Neural crest cell (in vitro differentiated cells): ENCODE measurements at regions not wholly inside any gene's neighbourhood (a gene's known extent, or its start where the extent isn't known, plus 50 kb on each side); places are given as distances from the start of the nearest gene placed in this dataset.

Experiments used
- DNase-seq: peaks from one replicate; pipeline ENCODE4 v3.0.0; 2021; ENCODE audit warnings: low read depth, mixed read lengths, low spot score
- H3K27ac Mint-ChIP-seq: one replicate; pipeline ENCODE4 v1.8.0; 2021; ENCODE audit warnings: mild to moderate bottlenecking, mixed read lengths; ENCODE audit not compliant: unreplicated experiment
- H3K27me3 Mint-ChIP-seq: 2 replicates; pipeline ENCODE4 v1.8.0; 2021; ENCODE audit warnings: low read depth, mild to moderate bottlenecking, mixed read lengths
- H3K36me3 Mint-ChIP-seq: 2 replicates; pipeline ENCODE4 v1.8.0; 2021; ENCODE audit warnings: low read depth, mild to moderate bottlenecking, mixed read lengths
- H3K4me1 Mint-ChIP-seq: 2 replicates; pipeline ENCODE4 v1.8.0; 2021; ENCODE audit warnings: mixed read lengths
- H3K4me3 Mint-ChIP-seq: one replicate; pipeline ENCODE4 v1.8.0; 2021; ENCODE audit warnings: mild to moderate bottlenecking, mixed read lengths
- H3K9me3 Mint-ChIP-seq: 2 replicates; pipeline ENCODE4 v1.8.0; 2021; ENCODE audit warnings: mixed read lengths
- CTCF ChIP-seq: fragments of 200-600 bp; sonication (generic); conservative IDR thresholded peaks from 2 replicates; pipeline ENCODE4 v1.5.0; 2021; ENCODE audit warnings: antibody characterized with exemption, mild to moderate bottlenecking

DNA sequence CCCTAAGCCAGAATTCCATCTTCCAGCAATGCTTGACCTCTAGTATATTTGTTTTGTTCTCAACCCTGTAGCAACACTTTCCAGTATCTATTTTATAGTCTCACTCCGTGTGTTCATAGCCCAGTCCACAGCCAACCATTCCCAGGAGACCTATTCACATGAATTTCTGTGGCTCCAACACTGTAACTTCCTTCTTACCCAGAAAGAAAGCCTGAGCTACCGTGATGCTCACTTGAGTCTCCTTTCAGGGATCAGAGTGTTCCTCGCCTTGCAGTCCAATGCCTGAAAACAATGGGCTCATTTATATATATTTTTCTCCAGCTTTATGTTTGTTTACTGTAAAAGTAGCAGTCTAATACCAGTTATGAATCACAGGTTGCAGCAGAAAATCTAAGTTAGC, 645.0 kb upstream of the NOVA1 start:
- peaks cover 4% of the 10 kb centered on the region for H3K4me1 Mint-ChIP-seq
- no peak overlapping the region for H3K27ac Mint-ChIP-seq
- peaks cover 4% of the 10 kb centered on the region for H3K9me3 Mint-ChIP-seq

GRCh38 chr14:27243365-27243764, 645.5 kb upstream of the NOVA1 start:
- no peaks in the 10 kb centered on the region for H3K27me3 Mint-ChIP-seq

More for the DNA sequence above, 645.0 kb upstream of the NOVA1 start:
- no peak for DNase-seq
- no peak for TF ChIP-seq CTCF
- Mint-ChIP-seq H3K4me3 (no peak overlapping the region), H3K36me3 (no peaks in the 10 kb centered on the region), H3K27me3 (no peaks in the 10 kb centered on the region)

DNA sequence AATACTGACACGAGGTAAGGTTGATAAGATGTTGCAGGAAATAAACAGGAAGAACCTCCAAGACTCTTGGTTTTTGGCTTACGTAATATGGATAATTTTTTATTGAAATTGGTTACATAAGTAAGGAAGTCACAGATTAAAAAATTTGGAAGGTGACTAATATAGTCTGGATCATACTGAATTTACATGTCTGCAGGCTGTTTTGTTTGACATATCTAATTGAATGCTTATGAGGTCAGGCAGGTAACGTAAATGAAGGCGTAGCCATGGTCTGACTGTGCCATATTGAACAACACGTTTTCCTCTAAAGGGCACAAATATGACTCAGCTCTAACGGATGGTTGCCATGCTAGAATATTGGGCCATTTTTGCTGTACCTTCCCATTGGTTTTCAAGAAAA, 648.1 kb upstream of the NOVA1 start:
- Mint-ChIP-seq H3K4me3 (no peak overlapping the region), H3K27me3 (no peaks in the 10 kb centered on the region), H3K27ac (no peak overlapping the region), H3K9me3 (peaks cover 9% of the 10 kb centered on the region), H3K36me3 (no peaks in the 10 kb centered on the region), H3K4me1 (peaks cover 4% of the 10 kb centered on the region)
- no peak for DNase-seq
- TF ChIP-seq CTCF = no peak

More at GRCh38 chr14:27243365-27243764, 645.5 kb upstream of the NOVA1 start:
- Mint-ChIP-seq H3K27ac (no peak overlapping the region), H3K4me1 (peaks cover 4% of the 10 kb centered on the region), H3K9me3 (peaks cover 6% of the 10 kb centered on the region), H3K4me3 (no peak overlapping the region), H3K36me3 (no peaks in the 10 kb centered on the region)
- TF ChIP-seq CTCF = no peak
- DNase-seq = no peak

DNA sequence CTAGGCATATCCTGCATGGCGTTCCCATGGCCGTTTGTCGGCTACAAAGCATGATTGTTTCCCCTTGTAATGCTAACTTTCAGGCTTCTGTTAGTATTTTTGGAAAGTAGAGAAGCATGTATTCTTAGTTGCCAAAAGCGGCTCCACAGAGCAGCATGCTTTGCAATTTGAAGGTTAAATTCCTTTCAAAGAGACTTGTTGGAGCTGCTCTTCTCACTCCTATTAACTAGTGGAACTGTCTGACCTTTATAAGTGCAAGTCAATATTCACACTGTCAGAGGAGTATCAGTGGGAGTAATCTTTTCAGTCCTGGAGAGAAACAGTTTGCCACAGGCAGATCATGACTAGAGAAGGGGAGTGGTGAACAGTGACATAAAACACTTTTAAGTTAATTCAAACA, 656.1 kb upstream of the NOVA1 start:
- H3K27me3 Mint-ChIP-seq = no peaks in the 10 kb centered on the region
- H3K4me3 Mint-ChIP-seq = no peak overlapping the region
- no peaks in the 10 kb centered on the region for H3K36me3 Mint-ChIP-seq
- no peak overlapping the region for H3K27ac Mint-ChIP-seq
- TF ChIP-seq CTCF = no peak
- no peaks in the 10 kb centered on the region for H3K9me3 Mint-ChIP-seq
- peaks cover 10% of the 10 kb centered on the region for H3K4me1 Mint-ChIP-seq
- DNase-seq = no peak

DNA sequence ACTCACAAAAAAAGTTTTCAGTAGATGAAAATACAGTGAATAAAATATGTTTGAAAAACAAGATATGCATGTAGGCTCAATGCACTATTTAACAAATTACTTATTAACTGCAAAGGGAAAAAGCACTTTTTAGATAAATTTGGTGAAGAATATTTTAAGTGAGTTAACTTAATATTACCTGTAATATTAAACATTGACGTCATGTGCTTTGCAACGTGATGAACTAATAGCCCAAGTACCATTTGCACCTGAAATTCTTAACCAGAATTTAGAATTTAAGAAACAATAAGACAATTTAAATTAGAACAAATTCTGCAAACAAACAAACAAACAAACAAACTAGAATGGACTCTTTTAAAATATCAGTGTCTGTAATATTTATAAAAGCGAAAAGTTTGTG, 659.0 kb upstream of the NOVA1 start:
- TF ChIP-seq CTCF = no peak
- DNase-seq = no peak
- peaks cover 1% of the 10 kb centered on the region for H3K36me3 Mint-ChIP-seq
- no peak overlapping the region for H3K4me3 Mint-ChIP-seq
- H3K27ac Mint-ChIP-seq = no peak overlapping the region
- H3K4me1 Mint-ChIP-seq = peaks cover 10% of the 10 kb centered on the region
- peaks cover 8% of the 10 kb centered on the region for H3K9me3 Mint-ChIP-seq
- H3K27me3 Mint-ChIP-seq = no peaks in the 10 kb centered on the region

DNA sequence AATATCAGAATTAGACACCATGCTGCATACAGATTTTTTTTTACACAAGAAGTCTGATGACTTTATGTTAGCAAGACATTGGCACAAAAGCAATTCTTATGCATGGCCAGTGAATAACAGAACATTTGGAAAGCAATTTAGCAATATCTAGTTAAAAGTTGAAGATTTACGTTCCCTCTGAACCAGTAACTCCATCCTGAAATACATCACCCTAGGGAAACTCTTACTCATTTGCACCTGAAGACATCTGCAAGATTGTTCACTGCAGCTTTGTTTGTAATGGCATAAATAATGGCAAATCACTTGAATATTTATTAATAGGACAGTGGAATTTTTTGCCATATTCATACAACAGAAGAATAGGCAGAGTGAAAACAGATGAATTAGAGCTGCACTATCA, 670.0 kb upstream of the NOVA1 start:
- DNase-seq = no peak
- no peak overlapping the region for H3K27ac Mint-ChIP-seq
- H3K4me3 Mint-ChIP-seq = no peak overlapping the region
- no peaks in the 10 kb centered on the region for H3K4me1 Mint-ChIP-seq
- no peaks in the 10 kb centered on the region for H3K9me3 Mint-ChIP-seq
- H3K36me3 Mint-ChIP-seq = no peaks in the 10 kb centered on the region
- no peaks in the 10 kb centered on the region for H3K27me3 Mint-ChIP-seq
- TF ChIP-seq CTCF = no peak
